ENCODE measurements at regions not wholly inside any gene's neighbourhood (a gene's known extent, or its start where the extent isn't known, plus 50 kb on each side); places are given as distances from the start of the nearest gene placed in this dataset.

GRCh38 chr10:47144525-47144924 is 155.5 kb upstream of the GDF10 start:
- no TSS peak for BruUV-seq (replicated peaks)
- intact Hi-C loops (cut with micrococcal nuclease; ENCODE audit: unreplicated experiment) = no loop called here
- Histone ChIP-seq H4K20me1 (ENCODE audit: insufficient read depth) (no peaks in the 10 kb centered on the region), H3K9me2 (ENCODE audit: insufficient read depth) (no peaks in the 10 kb centered on the region), H3K4me2 (no peak overlapping the region), H3K4me1 (replicated peaks; ENCODE audit: insufficient read depth) (no peaks in the 10 kb centered on the region), H3K27me3 (ENCODE audit: insufficient read depth, low read depth) (no peaks in the 10 kb centered on the region), H2AFZ (no peak overlapping the region), H3F3A (ENCODE audit: insufficient read depth, low read depth) (no peaks in the 10 kb centered on the region), H3K9me3 (ENCODE audit: insufficient read depth, low read depth) (no peaks in the 10 kb centered on the region), H3K36me3 (ENCODE audit: low read depth) (no peaks in the 10 kb centered on the region), H3K27ac (no peak overlapping the region), H3K79me2 (ENCODE audit: low read depth) (no peaks in the 10 kb centered on the region), H3K4me3 (no peak overlapping the region)
- TF ChIP-seq, protein P1, sequence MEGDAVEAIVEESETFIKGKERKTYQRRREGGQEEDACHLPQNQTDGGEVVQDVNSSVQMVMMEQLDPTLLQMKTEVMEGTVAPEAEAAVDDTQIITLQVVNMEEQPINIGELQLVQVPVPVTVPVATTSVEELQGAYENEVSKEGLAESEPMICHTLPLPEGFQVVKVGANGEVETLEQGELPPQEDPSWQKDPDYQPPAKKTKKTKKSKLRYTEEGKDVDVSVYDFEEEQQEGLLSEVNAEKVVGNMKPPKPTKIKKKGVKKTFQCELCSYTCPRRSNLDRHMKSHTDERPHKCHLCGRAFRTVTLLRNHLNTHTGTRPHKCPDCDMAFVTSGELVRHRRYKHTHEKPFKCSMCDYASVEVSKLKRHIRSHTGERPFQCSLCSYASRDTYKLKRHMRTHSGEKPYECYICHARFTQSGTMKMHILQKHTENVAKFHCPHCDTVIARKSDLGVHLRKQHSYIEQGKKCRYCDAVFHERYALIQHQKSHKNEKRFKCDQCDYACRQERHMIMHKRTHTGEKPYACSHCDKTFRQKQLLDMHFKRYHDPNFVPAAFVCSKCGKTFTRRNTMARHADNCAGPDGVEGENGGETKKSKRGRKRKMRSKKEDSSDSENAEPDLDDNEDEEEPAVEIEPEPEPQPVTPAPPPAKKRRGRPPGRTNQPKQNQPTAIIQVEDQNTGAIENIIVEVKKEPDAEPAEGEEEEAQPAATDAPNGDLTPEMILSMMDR (conservative IDR thresholded peaks at IDR 0.05) = no peak
- TF ChIP-seq EZH2 (IDR thresholded peaks at IDR 0.05; ENCODE audit: low read depth) = no peak
- ChIA-PET POLR2A (ENCODE audit: unreplicated experiment) (no interaction called here), CTCF (no interaction called here)
- no peak for DNase-seq

GRCh38 chr10:47145290-47145934 is 154.6 kb upstream of the GDF10 start:
- no peaks in the 10 kb centered on the region for H3K27me3 ChIP-seq (ENCODE audit: insufficient read depth, low read depth)
- no peaks in the 10 kb centered on the region for H3K79me2 ChIP-seq (ENCODE audit: low read depth)
- no peak overlapping the region for H3K4me2 ChIP-seq
- no peak for TF ChIP-seq EZH2 (IDR thresholded peaks at IDR 0.05; ENCODE audit: low read depth)
- TF ChIP-seq, protein P1 (conservative IDR thresholded peaks at IDR 0.05) = no peak
- H3K36me3 ChIP-seq (ENCODE audit: low read depth) = no peaks in the 10 kb centered on the region
- no peaks in the 10 kb centered on the region for H3K4me1 ChIP-seq (replicated peaks; ENCODE audit: insufficient read depth)
- POLR2A ChIA-PET (ENCODE audit: unreplicated experiment) = no interaction called here
- H2AFZ ChIP-seq = no peak overlapping the region
- intact Hi-C loops (cut with micrococcal nuclease; ENCODE audit: unreplicated experiment) = no loop called here
- H3K4me3 ChIP-seq = no peak overlapping the region
- DNase-seq = no peak
- BruUV-seq (replicated peaks) = no TSS peak
- H3F3A ChIP-seq (ENCODE audit: insufficient read depth, low read depth) = no peaks in the 10 kb centered on the region
- no peaks in the 10 kb centered on the region for H4K20me1 ChIP-seq (ENCODE audit: insufficient read depth)
- H3K9me2 ChIP-seq (ENCODE audit: insufficient read depth) = no peaks in the 10 kb centered on the region
- no peak overlapping the region for H3K27ac ChIP-seq
- CTCF ChIA-PET = interaction anchor here (0.6 kb wide), 1 partner anchor 32 kb away, joined by 5 read pairs; no protein-coding TSS in a partner anchor
- no peaks in the 10 kb centered on the region for H3K9me3 ChIP-seq (ENCODE audit: insufficient read depth, low read depth)

DNA sequence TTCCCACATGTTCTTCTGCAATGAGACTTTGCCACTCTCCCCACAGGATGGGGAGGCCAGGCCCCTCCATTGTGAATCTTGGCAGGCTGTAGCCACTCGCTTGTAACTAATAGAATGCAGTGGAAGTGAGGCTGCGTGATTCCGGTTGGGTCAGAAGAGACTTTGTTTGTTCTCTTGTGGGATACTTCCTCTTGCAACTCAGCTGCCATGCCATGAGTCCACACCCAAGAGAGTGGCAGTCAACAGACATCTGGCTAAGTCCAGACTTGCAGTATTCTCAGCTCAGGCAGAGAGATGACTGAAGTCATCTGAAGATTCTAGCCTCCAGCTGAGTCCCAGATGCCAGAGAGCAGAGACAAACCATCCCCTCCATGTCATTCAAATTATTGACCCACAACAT is 153.4 kb upstream of the GDF10 start:
- TF ChIP-seq, protein P1 (conservative IDR thresholded peaks at IDR 0.05) = no peak
- no peak for TF ChIP-seq EZH2 (IDR thresholded peaks at IDR 0.05; ENCODE audit: low read depth)
- Histone ChIP-seq H3K27ac (no peak overlapping the region), H3K36me3 (ENCODE audit: low read depth) (no peaks in the 10 kb centered on the region), H3K9me2 (ENCODE audit: insufficient read depth) (no peaks in the 10 kb centered on the region), H3K4me2 (no peak overlapping the region), H2AFZ (no peak overlapping the region), H3K9me3 (ENCODE audit: insufficient read depth, low read depth) (no peaks in the 10 kb centered on the region), H3K79me2 (ENCODE audit: low read depth) (no peaks in the 10 kb centered on the region), H3K4me3 (no peak overlapping the region), H3F3A (ENCODE audit: insufficient read depth, low read depth) (no peaks in the 10 kb centered on the region), H3K4me1 (replicated peaks; ENCODE audit: insufficient read depth) (no peaks in the 10 kb centered on the region), H3K27me3 (ENCODE audit: insufficient read depth, low read depth) (no peaks in the 10 kb centered on the region), H4K20me1 (ENCODE audit: insufficient read depth) (no peaks in the 10 kb centered on the region)
- intact Hi-C loops (cut with micrococcal nuclease; ENCODE audit: unreplicated experiment) = no loop called here
- ChIA-PET POLR2A (ENCODE audit: unreplicated experiment) (no interaction called here), CTCF (interaction anchor here (0.6 kb wide), 1 partner anchor 14 kb away, joined by 7 read pairs; no protein-coding TSS in a partner anchor)
- BruUV-seq (replicated peaks) = no TSS peak
- DNase-seq = no peak
